ENCODE measurements at regions not wholly inside any gene's neighbourhood (a gene's known extent, or its start where the extent isn't known, plus 50 kb on each side); places are given as distances from the start of the nearest gene placed in this dataset.

- no peak for TF ChIP-seq GLI2 (tag by site-specific recombination; IDR thresholded peaks at IDR 0.05; ENCODE audit: borderline replicate concordance, low read depth)
- no peak for TF ChIP-seq ZNF670 (tag by site-specific recombination; IDR thresholded peaks at IDR 0.05; ENCODE audit: low read depth)
- TF ChIP-seq ZNF223 (tag by site-specific recombination; IDR thresholded peaks at IDR 0.05): no peak
- no peak for TF ChIP-seq TRIM28 (IDR thresholded peaks at IDR 0.05; ENCODE audit: borderline replicate concordance, low read length)
- TF ChIP-seq, protein P1, sequence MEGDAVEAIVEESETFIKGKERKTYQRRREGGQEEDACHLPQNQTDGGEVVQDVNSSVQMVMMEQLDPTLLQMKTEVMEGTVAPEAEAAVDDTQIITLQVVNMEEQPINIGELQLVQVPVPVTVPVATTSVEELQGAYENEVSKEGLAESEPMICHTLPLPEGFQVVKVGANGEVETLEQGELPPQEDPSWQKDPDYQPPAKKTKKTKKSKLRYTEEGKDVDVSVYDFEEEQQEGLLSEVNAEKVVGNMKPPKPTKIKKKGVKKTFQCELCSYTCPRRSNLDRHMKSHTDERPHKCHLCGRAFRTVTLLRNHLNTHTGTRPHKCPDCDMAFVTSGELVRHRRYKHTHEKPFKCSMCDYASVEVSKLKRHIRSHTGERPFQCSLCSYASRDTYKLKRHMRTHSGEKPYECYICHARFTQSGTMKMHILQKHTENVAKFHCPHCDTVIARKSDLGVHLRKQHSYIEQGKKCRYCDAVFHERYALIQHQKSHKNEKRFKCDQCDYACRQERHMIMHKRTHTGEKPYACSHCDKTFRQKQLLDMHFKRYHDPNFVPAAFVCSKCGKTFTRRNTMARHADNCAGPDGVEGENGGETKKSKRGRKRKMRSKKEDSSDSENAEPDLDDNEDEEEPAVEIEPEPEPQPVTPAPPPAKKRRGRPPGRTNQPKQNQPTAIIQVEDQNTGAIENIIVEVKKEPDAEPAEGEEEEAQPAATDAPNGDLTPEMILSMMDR (tag by site-specific recombination; IDR thresholded peaks at IDR 0.05): no peak
- TF ChIP-seq ZNF157 (tag by site-specific recombination; IDR thresholded peaks at IDR 0.05): no peak
- TF ChIP-seq, protein P2, sequence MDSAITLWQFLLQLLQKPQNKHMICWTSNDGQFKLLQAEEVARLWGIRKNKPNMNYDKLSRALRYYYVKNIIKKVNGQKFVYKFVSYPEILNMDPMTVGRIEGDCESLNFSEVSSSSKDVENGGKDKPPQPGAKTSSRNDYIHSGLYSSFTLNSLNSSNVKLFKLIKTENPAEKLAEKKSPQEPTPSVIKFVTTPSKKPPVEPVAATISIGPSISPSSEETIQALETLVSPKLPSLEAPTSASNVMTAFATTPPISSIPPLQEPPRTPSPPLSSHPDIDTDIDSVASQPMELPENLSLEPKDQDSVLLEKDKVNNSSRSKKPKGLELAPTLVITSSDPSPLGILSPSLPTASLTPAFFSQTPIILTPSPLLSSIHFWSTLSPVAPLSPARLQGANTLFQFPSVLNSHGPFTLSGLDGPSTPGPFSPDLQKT (IDR thresholded peaks at IDR 0.05; ENCODE audit: borderline replicate concordance, low read depth, low read length): no peak
- no peak for TF ChIP-seq SALL2 (tag by site-specific recombination; IDR thresholded peaks at IDR 0.05; ENCODE audit: borderline replicate concordance)
- no peak for TF ChIP-seq ZBTB1 (tag by site-specific recombination; IDR thresholded peaks at IDR 0.05)
- TF ChIP-seq MEIS1 (CRISPR knock-in tag; IDR thresholded peaks at IDR 0.05; ENCODE audit: borderline replicate concordance): no peak
- no peak for TF ChIP-seq BCL11A (tag by site-specific recombination; IDR thresholded peaks at IDR 0.05; ENCODE audit: low read depth)
Observed at GRCh38 chr2:19790291-19790690, 111.5 kb downstream of the TTC32 start.
